ENCODE measurements at regions not wholly inside any gene's neighbourhood (a gene's known extent, or its start where the extent isn't known, plus 50 kb on each side); places are given as distances from the start of the nearest gene placed in this dataset.

- DNase-seq: no peak
Observed at GRCh38 chr15:98144388-98144787, 183.9 kb downstream of the ARRDC4 start.

- no peak for DNase-seq
Observed at GRCh38 chr15:98146031-98146820, 185.7 kb downstream of the ARRDC4 start.

- DNase-seq: no peak
Observed at GRCh38 chr15:98147415-98147814, 186.9 kb downstream of the ARRDC4 start.

GRCh38 chr15:98150084-98150483, 189.6 kb downstream of the ARRDC4 start:
- DNase-seq: no peak

GRCh38 chr15:98150536-98150935, 190.0 kb downstream of the ARRDC4 start:
- DNase-seq: no peak

GRCh38 chr15:98151096-98151495, 190.6 kb downstream of the ARRDC4 start:
- no peak for DNase-seq

- DNase-seq: no peak
Observed at GRCh38 chr15:98152156-98152555, 191.7 kb downstream of the ARRDC4 start.

GRCh38 chr15:98154863-98155262, 194.4 kb downstream of the ARRDC4 start:
- no peak for DNase-seq

- no peak for DNase-seq
Observed at GRCh38 chr15:98155356-98155755, 194.9 kb downstream of the ARRDC4 start.

GRCh38 chr15:98160236-98160635, 199.7 kb downstream of the ARRDC4 start:
- peak in 1 of 5 experiments; percentile 91 for DNase-seq

- no peak for DNase-seq
Observed at GRCh38 chr15:98163319-98164045, 203.0 kb downstream of the ARRDC4 start.

GRCh38 chr15:98164571-98164970, 204.1 kb downstream of the ARRDC4 start:
- DNase-seq: no peak

- DNase-seq: no peak
Observed at GRCh38 chr15:98164986-98165385, 204.5 kb downstream of the ARRDC4 start.

- DNase-seq: no peak
Observed at GRCh38 chr15:98167722-98168268, 207.3 kb downstream of the ARRDC4 start.

- peak in 1 of 5 experiments; percentile 67 for DNase-seq
Observed at GRCh38 chr15:98169551-98169950, 209.0 kb downstream of the ARRDC4 start.

GRCh38 chr15:98174286-98174685, 213.8 kb downstream of the ARRDC4 start:
- no peak for DNase-seq

GRCh38 chr15:98174841-98175240, 214.3 kb downstream of the ARRDC4 start:
- DNase-seq: no peak

GRCh38 chr15:98177966-98178592, 217.6 kb downstream of the ARRDC4 start:
- DNase-seq: peak in 1 of 5 experiments; percentile 53

GRCh38 chr15:98178861-98179260, 218.4 kb downstream of the ARRDC4 start:
- DNase-seq: no peak

- no peak for DNase-seq
Observed at GRCh38 chr15:98187549-98187948, 227.0 kb downstream of the ARRDC4 start.

GRCh38 chr15:98190914-98191313, 230.4 kb downstream of the ARRDC4 start:
- no peak for DNase-seq

- no peak for DNase-seq
Observed at GRCh38 chr15:98195796-98196195, 235.3 kb downstream of the ARRDC4 start.

GRCh38 chr15:98196371-98196770, 235.9 kb downstream of the ARRDC4 start:
- DNase-seq: no peak

All from T-helper 2 cell (primary cell).